Immature natural killer cell (primary cell): ENCODE measurements at regions not wholly inside any gene's neighbourhood (a gene's known extent, or its start where the extent isn't known, plus 50 kb on each side); places are given as distances from the start of the nearest gene placed in this dataset.
"Not testable (repeated sequence)": the region's sequence is repeated elsewhere in the genome, so short reads cannot be mapped to it uniquely, and the experiment has no call there.

Source experiments
- DNase-seq, 3 donors: peaks; one replicate each; pipeline ENCODE4 v3.0.0; 2022; ENCODE audit warnings: mixed read lengths in 1 of 3
- H3K27ac Mint-ChIP-seq, 6 donors: one replicate each; pipeline ENCODE4 v1.8.0; 2020; ENCODE audit warnings: mixed read lengths in 6 of 6, mild to moderate bottlenecking in 5 of 6, inconsistent platforms in 4 of 6, moderate library complexity in 3 of 6
- H3K27me3 Mint-ChIP-seq, 3 donors: one replicate each; pipeline ENCODE4 v1.8.0; 2020 to 2021; ENCODE audit warnings: low read depth in 3 of 3, mild to moderate bottlenecking in 3 of 3, mixed read lengths in 3 of 3, moderate library complexity in 3 of 3, inconsistent platforms in 1 of 3
- H3K36me3 Mint-ChIP-seq, 3 donors: one replicate each; pipeline ENCODE4 v1.8.0; 2020; ENCODE audit warnings: mixed read lengths in 3 of 3, inconsistent platforms in 2 of 3, mild to moderate bottlenecking in 2 of 3
- H3K4me1 Mint-ChIP-seq, 2 donors: one replicate each; pipeline ENCODE4 v1.8.0; 2020; ENCODE audit warnings: inconsistent platforms in 2 of 2, mild to moderate bottlenecking in 2 of 2, mixed read lengths in 2 of 2, moderate library complexity in 1 of 2
- H3K4me3 Mint-ChIP-seq, 5 donors: one replicate each; pipeline ENCODE4 v1.8.0; 2020; ENCODE audit warnings: mild to moderate bottlenecking in 5 of 5, mixed read lengths in 5 of 5, inconsistent platforms in 3 of 5, moderate library complexity in 3 of 5
- H3K9me3 Mint-ChIP-seq, 6 donors: one replicate each; pipeline ENCODE4 v1.8.0; 2020; ENCODE audit warnings: mild to moderate bottlenecking in 6 of 6, mixed read lengths in 6 of 6, inconsistent platforms in 4 of 6, moderate library complexity in 3 of 6

DNA sequence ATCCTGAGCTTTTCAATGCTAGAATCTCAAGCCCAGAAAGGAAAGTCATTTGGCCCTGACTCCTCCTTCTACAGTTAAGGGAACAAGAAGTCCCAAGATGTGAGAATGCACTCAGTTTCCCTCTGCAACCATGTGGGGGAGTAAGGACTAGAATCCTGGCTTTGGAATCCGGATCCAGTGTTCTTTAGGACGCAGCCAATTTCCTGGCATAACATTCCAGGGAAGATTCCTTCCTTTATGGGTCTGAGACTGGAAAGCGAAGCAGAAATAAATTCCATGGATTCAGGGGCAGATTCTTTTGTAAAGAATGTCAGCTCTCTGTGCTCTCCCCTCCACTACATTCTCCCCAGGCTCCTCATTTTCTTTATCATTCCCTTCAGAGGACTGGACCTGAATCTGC lies 151.8 kb upstream of the SOX14 start:
- no peak overlapping the region for H3K4me3 Mint-ChIP-seq
- H3K27me3 Mint-ChIP-seq, result no peaks in the 10 kb centered on the region
- H3K36me3 Mint-ChIP-seq, result no peaks in the 10 kb centered on the region
- H3K4me1 Mint-ChIP-seq, result no peaks in the 10 kb centered on the region
- DNase-seq, result no peak
- H3K9me3 Mint-ChIP-seq, result peaks cover 0 to 10% (median 5%) of the 10 kb centered on the region in 6 donors
- no peak overlapping the region for H3K27ac Mint-ChIP-seq

DNA sequence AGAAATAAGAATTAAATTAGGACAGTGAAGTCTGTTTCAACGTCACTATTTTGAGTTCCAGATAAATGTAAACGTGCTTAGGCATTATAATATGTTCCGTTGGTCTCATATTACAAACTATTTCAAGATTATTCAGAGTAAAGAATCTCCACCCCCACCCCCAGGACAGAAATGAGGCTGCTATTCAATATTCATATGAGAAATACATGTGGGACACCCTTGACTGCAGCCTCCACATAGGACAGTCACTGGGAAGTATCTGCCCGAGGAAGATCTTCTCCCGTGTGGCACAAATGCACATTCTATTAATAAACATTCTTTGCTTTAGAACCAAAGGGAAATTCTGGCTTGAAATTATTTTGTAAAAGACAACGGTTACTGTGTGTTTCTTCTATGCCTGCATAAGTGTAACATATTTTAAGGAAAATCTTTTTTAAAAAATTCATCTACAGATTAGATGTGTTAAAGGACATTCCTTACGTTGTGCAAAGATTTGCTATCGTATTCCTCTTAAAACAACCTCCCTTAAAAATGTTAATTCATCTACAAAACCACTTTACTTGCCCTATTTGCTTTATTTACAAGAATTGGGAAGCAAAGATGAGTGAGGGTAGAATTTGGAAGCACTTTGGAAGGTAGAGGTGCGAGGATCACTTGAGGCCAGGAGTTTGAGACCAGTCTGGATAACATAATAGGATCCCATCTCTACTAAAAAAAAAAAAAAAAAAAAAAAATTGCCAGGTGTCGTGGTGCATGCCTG lies 148.3 kb upstream of the SOX14 start:
- H3K4me3 Mint-ChIP-seq, result no peak overlapping the region
- H3K27me3 Mint-ChIP-seq, result no peaks in the 10 kb centered on the region
- no peak overlapping the region for H3K27ac Mint-ChIP-seq

DNA sequence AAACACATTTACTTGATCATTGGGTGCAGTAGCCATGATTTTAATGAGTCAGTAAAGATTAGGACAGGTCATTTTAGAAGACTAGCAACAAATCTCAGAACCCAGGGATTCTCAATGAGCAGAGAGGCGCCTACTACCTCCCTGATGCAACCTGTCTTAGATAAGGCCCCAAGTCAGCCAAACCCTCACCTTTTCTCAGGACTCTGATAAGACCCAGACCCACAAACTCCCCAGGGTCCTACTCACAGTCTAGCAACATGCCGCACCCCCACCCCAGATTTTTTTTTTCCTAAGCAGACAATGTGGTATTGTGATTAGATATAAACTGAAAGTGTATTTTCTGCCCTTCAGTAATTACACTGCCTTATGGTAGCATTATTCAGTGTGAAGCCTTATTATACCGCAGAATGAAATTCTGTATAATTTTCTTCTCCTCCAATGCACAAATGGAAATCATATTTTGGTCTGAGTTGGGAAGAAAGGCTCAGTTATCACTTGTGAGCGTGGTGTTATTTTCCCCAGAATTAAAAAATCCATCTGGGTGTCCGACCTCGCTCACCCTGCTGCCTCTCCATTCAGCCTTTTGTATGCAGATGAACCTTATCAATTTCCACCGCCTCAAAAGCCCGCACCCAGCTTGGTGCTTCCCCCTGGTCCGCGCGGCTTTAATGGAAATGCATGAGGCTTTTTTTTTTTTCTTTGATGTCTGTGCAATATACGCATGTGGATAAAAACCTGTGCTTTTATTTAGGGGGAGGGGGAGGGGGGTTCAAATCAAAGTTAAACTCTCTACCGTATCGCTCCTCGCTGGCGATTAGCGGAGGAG lies 122.0 kb upstream of the SOX14 start:
- Mint-ChIP-seq H3K36me3 (no peaks in the 10 kb centered on the region), H3K27ac (no peak overlapping the region), H3K4me1 (no peaks in the 10 kb centered on the region), H3K27me3 (peaks cover 0 to 5% (median 1%) of the 10 kb centered on the region in 3 donors), H3K9me3 (peaks cover 0 to 24% (median 5%) of the 10 kb centered on the region in 6 donors), H3K4me3 (no peak overlapping the region)
- no peak for DNase-seq

More for the DNA sequence above, 148.3 kb upstream of the SOX14 start:
- Mint-ChIP-seq H3K36me3 (no peaks in the 10 kb centered on the region), H3K9me3 (peaks cover 0 to 11% (median 8%) of the 10 kb centered on the region in 6 donors), H3K4me1 (no peaks in the 10 kb centered on the region)
- no peak for DNase-seq

DNA sequence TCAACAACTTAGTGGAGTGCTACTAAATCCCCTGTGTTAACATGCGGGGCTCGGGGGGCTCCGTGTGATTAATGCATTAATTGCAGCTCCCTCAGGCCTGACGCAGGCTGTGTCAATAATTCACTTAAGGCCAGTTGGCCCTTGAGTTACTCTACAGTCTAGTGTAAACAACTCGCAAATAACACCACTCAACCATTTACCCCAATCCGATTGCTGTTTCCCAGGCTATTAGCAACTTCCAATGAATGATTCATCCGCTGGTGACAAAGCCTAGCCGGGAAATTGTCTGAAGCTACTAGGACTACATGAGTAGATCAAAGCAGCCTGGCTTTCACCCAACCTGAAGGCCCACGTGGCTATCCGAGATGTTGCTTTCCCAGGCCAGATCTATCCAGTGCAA lies 121.3 kb upstream of the SOX14 start:
- H3K9me3 Mint-ChIP-seq, result peaks cover 0 to 29% (median 5%) of the 10 kb centered on the region in 6 donors
- no peaks in the 10 kb centered on the region for H3K4me1 Mint-ChIP-seq
- H3K27me3 Mint-ChIP-seq, result peaks cover 0 to 5% (median 1%) of the 10 kb centered on the region in 3 donors

DNA sequence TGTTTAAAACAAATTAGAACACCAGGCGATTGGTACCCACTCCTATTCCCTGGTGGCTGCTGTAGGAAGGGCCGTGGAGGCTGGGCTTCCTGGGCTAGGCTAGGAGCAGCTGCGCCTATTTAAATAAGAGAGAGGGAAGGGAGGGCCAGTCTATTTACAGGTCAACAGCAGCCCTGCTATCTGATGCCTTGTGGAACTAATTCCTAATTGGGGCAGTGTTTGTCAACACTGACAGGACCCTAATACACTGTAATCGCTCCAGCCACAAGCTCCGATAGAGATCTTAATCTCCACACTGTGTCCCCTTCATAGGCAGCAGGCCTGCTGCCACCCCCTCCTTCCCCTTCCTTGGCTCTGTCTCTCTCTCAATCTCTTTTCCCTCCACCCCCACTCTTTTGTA lies 116.9 kb upstream of the SOX14 start:
- Mint-ChIP-seq H3K36me3 (no peaks in the 10 kb centered on the region), H3K4me3 (no peak overlapping the region), H3K27ac (no peak overlapping the region), H3K9me3 (peaks cover 5 to 31% (median 9%) of the 10 kb centered on the region in 6 donors), H3K27me3 (peaks cover 0 to 1% (median 0%) of the 10 kb centered on the region in 3 donors), H3K4me1 (no peaks in the 10 kb centered on the region)
- no peak for DNase-seq

More for the DNA sequence above, 121.3 kb upstream of the SOX14 start:
- no peaks in the 10 kb centered on the region for H3K36me3 Mint-ChIP-seq
- no peak overlapping the region for H3K27ac Mint-ChIP-seq
- DNase-seq, result no peak
- no peak overlapping the region for H3K4me3 Mint-ChIP-seq

DNA sequence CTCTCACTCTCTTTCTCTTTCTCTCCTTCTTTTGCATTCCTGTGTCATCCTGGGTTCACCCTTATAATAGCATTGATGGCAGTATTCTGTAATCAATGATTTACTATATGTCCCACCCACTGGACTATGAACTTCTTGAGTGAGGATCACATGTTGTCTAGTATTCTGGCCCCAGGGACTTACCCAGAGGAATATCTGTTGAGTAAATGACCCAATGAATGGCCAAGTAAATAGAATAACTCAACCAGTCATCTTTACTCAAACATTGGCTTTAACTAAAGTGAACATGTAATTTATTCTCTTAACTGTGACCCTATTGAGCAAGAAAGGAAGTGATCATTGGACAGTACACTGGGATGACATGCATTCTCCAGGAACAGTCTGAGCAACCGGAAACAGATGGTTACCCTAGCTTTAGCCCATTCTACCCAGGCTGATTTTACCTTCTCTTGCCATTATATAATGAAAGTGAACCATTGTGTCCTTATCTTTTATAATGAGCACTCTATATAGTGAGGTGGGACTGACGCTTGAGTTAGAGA lies 94.5 kb upstream of the SOX14 start:
- no peak overlapping the region for H3K27ac Mint-ChIP-seq

DNA sequence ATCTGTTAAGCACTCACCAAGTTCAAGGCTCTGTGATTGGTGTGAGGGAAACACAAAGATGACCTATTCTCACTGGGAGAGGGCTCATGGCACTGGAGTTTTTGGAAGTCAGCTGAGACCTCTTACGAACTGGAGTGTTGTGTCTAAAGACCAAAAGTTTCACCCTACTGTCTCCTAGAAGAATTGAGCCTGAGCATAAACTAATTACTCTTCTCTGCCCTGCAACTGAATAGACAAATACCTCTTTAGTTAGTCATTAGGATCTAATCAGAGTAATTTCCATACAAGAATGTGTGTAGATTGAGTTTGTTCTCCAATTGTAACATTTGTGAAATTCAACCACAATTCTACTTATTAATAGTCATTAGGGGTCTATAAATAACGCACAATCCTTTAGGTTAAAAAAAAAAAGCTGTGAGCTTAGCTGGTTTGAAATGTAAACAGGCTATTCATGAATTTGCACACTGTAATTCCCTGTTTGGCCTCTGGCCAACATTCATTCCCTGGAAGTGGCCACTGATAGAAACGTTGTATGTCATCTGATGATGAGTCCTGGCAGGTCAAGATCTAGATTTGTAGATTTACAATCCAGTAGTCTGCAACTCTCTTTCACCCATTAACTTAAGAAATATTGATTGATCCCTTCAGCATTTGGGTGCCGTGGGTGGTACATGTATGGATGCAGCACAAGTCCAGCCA lies 76.8 kb upstream of the SOX14 start:
- Mint-ChIP-seq H3K9me3 (peaks cover 0 to 4% (median 2%) of the 10 kb centered on the region in 6 donors), H3K27me3 (no peaks in the 10 kb centered on the region), H3K27ac (no peak overlapping the region), H3K36me3 (no peaks in the 10 kb centered on the region), H3K4me1 (no peaks in the 10 kb centered on the region), H3K4me3 (no peak overlapping the region)
- no peak for DNase-seq

More for the DNA sequence above, 94.5 kb upstream of the SOX14 start:
- Mint-ChIP-seq H3K36me3 (no peaks in the 10 kb centered on the region), H3K9me3 (peaks cover 0 to 20% (median 11%) of the 10 kb centered on the region in 6 donors), H3K27me3 (peaks cover 0 to 2% (median 0%) of the 10 kb centered on the region in 3 donors), H3K4me3 (no peak overlapping the region), H3K4me1 (no peaks in the 10 kb centered on the region)
- DNase-seq, result no peak

DNA sequence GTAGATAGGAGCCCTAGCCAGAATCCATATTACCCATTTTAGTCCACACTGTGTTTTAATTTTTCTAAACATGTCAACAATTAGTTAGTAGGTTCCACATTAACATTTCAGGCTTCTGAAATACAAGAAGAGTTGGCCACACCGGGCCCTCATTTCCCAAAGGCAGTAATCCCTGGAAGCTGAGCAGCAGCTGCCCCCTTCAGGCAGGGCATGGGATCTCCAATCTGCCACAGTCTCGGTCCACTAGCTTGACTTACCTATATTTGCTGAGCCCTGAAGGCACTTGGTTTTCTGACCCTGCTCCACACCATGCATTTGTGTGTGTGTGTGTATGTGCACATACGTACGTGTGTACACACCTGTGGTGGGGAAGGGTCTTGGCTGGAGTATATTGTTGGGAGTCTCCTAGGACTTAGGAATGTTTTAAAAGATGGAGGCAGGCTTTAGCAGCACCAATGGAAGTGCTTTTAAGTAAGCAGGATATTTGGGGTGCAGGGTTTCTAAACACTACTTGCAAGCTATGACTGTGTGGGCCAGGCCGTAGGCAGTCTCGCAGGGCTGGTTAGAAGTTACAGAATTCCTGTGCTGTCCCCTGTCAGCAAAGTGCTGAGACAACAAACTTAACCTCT lies 71.2 kb upstream of the SOX14 start:
- Mint-ChIP-seq H3K27ac (no peak overlapping the region), H3K27me3 (no peaks in the 10 kb centered on the region), H3K36me3 (no peaks in the 10 kb centered on the region), H3K4me3 (no peak overlapping the region), H3K4me1 (no peaks in the 10 kb centered on the region), H3K9me3 (peaks cover 0 to 8% (median 4%) of the 10 kb centered on the region in 6 donors)
- no peak for DNase-seq

DNA sequence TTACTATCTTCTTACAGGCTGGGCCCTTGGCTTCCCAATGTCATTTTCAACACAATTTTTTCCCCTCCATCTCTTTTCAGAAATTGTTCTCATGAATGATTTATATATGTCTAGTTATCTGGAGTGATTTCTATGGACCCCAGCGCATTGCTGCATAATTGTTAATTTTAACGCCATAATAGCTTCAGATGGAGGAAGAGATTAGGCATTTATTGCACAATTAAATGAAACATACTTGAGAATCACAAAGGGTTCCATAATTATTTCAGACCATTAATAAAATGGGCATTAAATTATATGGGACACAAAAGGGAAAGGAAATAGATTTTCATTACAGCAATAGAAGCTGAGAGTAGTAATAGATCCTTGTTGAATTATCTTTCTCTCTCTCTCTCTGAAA lies 70.3 kb upstream of the SOX14 start:
- Mint-ChIP-seq H3K4me3 (no peak overlapping the region), H3K27me3 (no peaks in the 10 kb centered on the region), H3K27ac (no peak overlapping the region), H3K9me3 (peaks cover 0 to 8% (median 5%) of the 10 kb centered on the region in 6 donors), H3K36me3 (no peaks in the 10 kb centered on the region), H3K4me1 (no peaks in the 10 kb centered on the region)
- no peak for DNase-seq

DNA sequence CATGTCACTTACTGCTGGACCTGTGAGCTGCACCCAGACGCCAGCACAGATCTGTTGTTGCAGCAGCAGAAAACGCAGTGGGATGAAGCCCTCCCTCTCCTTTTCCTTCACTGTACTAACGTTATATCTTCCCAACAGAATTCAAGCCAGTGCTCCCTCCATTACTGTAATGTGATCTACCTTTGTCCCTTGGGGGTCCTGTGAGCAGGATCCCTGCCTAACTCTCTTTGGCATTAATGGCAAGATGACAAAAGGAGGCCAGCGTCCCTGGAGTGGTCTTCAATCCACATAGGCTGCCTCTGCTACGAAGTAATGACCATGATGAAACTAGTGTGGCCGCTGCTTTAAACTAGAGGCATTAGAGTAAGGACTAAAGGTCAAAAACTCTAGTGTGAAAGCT lies 69.3 kb upstream of the SOX14 start:
- Mint-ChIP-seq H3K36me3 (no peaks in the 10 kb centered on the region), H3K4me3 (no peak overlapping the region), H3K4me1 (no peaks in the 10 kb centered on the region), H3K9me3 (peaks cover 0 to 8% (median 5%) of the 10 kb centered on the region in 6 donors), H3K27ac (no peak overlapping the region), H3K27me3 (no peaks in the 10 kb centered on the region)
- no peak for DNase-seq

DNA sequence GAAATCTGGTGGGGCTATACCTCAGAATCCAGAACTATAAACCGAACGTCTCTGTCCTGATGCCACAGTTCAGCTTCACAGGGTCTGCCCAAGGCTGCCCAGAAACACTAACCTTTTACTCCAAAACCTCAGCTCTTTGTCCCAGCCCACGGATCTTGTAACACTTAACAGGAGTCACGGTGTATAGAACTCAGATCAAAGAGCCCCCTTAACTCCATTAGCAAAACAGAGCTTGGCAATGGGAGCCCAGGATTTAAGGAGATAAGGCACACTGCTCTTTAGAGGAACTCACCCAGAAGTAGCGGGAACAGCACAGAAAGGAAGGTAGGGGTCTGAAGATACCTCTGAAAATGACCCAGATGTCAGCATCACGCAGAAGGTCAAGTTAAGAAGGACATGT lies 68.8 kb upstream of the SOX14 start:
- peaks cover 0 to 8% (median 5%) of the 10 kb centered on the region in 6 donors for H3K9me3 Mint-ChIP-seq
- no peak for DNase-seq
- H3K27me3 Mint-ChIP-seq, result no peaks in the 10 kb centered on the region
- H3K27ac Mint-ChIP-seq, result no peak overlapping the region
- H3K4me1 Mint-ChIP-seq, result no peaks in the 10 kb centered on the region
- no peaks in the 10 kb centered on the region for H3K36me3 Mint-ChIP-seq
- no peak overlapping the region for H3K4me3 Mint-ChIP-seq

DNA sequence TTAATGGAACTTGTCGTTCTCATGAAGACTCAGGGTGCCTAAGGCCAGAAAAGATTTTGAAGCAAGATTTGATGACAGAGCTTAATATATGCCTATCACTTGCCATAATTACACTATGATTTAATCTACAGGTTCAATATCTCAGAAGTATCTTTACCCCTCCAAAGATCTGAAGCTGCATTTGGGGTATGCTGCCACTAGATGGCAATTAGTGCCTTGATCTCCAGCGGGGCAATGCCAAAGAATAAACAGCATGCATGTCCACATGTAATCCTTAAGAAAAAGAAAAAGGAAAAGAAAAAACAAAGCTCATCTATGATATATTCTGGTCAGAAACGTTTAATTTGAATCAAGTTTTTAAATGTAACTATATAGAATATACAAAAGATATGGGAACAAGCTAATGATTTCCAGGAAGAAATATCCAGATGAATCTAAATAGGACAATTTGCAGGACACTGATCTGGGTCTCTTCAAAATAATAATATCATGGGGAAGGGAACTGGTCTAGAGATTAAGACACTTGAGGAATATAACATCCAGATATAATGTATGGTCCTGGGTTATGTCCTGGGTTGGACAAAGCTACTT lies 55.0 kb upstream of the SOX14 start:
- Mint-ChIP-seq H3K4me3 (no peak overlapping the region), H3K9me3 (peaks cover 3 to 33% (median 9%) of the 10 kb centered on the region in 6 donors)

DNA sequence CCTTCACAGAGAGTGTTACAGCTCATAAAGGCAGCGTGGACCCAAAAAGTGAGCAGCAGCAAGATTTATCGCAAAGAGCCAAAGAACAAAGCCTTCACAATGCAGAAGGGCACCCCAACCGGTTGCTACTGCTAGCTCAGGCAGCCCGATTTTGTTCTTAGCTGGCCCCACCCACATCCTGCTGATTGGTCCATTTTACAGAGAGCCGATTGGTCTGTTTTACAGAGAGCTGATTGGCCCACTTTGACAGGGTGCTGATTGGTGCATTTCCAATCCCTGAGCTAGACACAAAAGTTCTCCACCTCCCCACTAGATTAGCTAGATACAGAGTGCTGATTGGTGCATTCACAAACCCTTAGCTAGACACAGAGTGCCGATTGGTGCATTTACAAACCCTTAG lies 50.1 kb upstream of the SOX14 start:
- DNase-seq, H3K4me1 Mint-ChIP-seq, H3K27ac Mint-ChIP-seq, H3K36me3 Mint-ChIP-seq, H3K4me3 Mint-ChIP-seq, H3K27me3 Mint-ChIP-seq: not testable (repeated sequence)
- peaks cover 9 to 24% (median 18%) of the 10 kb centered on the region in 6 donors for H3K9me3 Mint-ChIP-seq

More for the DNA sequence above, 55.0 kb upstream of the SOX14 start:
- no peak for DNase-seq
- Mint-ChIP-seq H3K4me1 (no peaks in the 10 kb centered on the region), H3K36me3 (peaks cover 0 to 4% (median 0%) of the 10 kb centered on the region in 3 donors), H3K27ac (no peak overlapping the region), H3K27me3 (peaks cover 0 to 3% (median 1%) of the 10 kb centered on the region in 3 donors)
